K562 (cell line): ENCODE measurements at regions not wholly inside any gene's neighbourhood (a gene's known extent, or its start where the extent isn't known, plus 50 kb on each side); places are given as distances from the start of the nearest gene placed in this dataset.

Source experiments
- ATAC-seq: fragments of 200-7000 bp; cut with Tn5 transposase; 3 replicates; pipeline ENCODE4 v1.9.1; 2020; ENCODE audit warnings: moderate library complexity
- BruUV-seq: library from RNA; stranded (reverse); fragments of 400-500 nt; replicated peaks from 2 replicates; lab custom pipeline; 2021; lab: Mats Ljungman, UMichigan
- CTCF ChIA-PET: fragments of 300-600 bp; formaldehyde crosslinking; extraction: SDS; loops from one replicate; lab custom pipeline; 2021; ENCODE audit warnings: low intra/inter-chr PET ratio; lab: Yijun Ruan, JAX
- POLR2A ChIA-PET: fragments of 300-600, 350-650 bp; sonication (Branson Sonifier 250); formaldehyde crosslinking; extraction: SDS; loops from one replicate; lab custom pipeline; 2021; ENCODE audit warnings: antibody characterized with exemption, inconsistent platforms; lab: Yijun Ruan, JAX
- DNase-seq, 4 experiments: peaks; one replicate each; pipeline versions ENCODE4 v3.0.0 to v3.0.0-alpha.2; 2011 to 2018; ENCODE audit warnings: low spot score in 3 of 4, mixed read lengths in 3 of 4; ENCODE audit errors: extremely low read depth in 1 of 4
- FAIRE-seq: peaks from 2 replicates; lab custom pipeline; 2011; peaks lifted over from hg19 to GRCh38; lab: Jason Lieb, UNC
- H2AFZ ChIP-seq: 2 replicates; pipeline ENCODE4 v1.6.0; 2011; ENCODE audit warnings: low read depth, low read length, control low read depth, inconsistent platforms
- H3K27ac ChIP-seq: fragments of 200-600 bp; 3 replicates; pipeline ENCODE4 v1.8.0; 2011; ENCODE audit warnings: low read depth, mild to moderate bottlenecking, control low read depth, inconsistent platforms, low read length, moderate library complexity, mixed read lengths; ENCODE audit errors: extremely low read depth
- H3K27me3 ChIP-seq, 2 experiments: fragments of 300-600 bp in 1 of 2; 2 replicates in 1 of 2; 3 replicates in 1 of 2; pipeline versions ENCODE4 v1.6.0 to v1.8.0; 2011; ENCODE audit warnings: inconsistent platforms in 2 of 2, low read length in 2 of 2, mild to moderate bottlenecking in 1 of 2, mixed read lengths in 1 of 2, moderate library complexity in 1 of 2; ENCODE audit not compliant: control insufficient read depth in 2 of 2, insufficient read depth in 2 of 2
- H3K36me3 ChIP-seq: fragments of 300-600 bp; 3 replicates; pipeline ENCODE4 v1.8.0; 2011; ENCODE audit warnings: mild to moderate bottlenecking, low read length, inconsistent platforms; ENCODE audit not compliant: control insufficient read depth, insufficient read depth
- H3K4me1 ChIP-seq, 2 experiments: fragments of 200-600 bp in 1 of 2; replicated peaks in 1 of 2; 2 replicates in 1 of 2; 3 replicates in 1 of 2; pipeline versions ENCODE4 v1.5.1 to v1.8.0; 2011; ENCODE audit warnings: inconsistent platforms in 2 of 2, low read length in 2 of 2, mild to moderate bottlenecking in 1 of 2, mixed read lengths in 1 of 2, moderate library complexity in 1 of 2; ENCODE audit not compliant: control insufficient read depth in 2 of 2, insufficient read depth in 2 of 2
- H3K4me2 ChIP-seq: 2 replicates; pipeline ENCODE4 v1.6.1; 2011; ENCODE audit warnings: low read length, control low read depth, inconsistent platforms, mixed read lengths; ENCODE audit not compliant: insufficient read depth
- H3K4me3 ChIP-seq: fragments of 200-600 bp; sonication (generic), shearing (Covaris generic); 2 replicates; pipeline ENCODE4 v1.5.1; 2016; ENCODE audit warnings: control low read depth, inconsistent platforms
- H3K79me2 ChIP-seq: fragments of 200-600 bp; 3 replicates; pipeline ENCODE4 v1.8.0; 2011; ENCODE audit warnings: low read length, inconsistent platforms; ENCODE audit not compliant: control insufficient read depth, insufficient read depth
- H3K9ac ChIP-seq, 2 experiments: 2 replicates each; pipeline versions ENCODE4 v1.6.0 to v1.6.1; 2011; ENCODE audit warnings: low read depth in 2 of 2, low read length in 2 of 2, control low read depth in 1 of 2, inconsistent platforms in 1 of 2, mild to moderate bottlenecking in 1 of 2, mixed read lengths in 1 of 2; ENCODE audit not compliant: insufficient read depth in 1 of 2
- H3K9me1 ChIP-seq: one replicate; pipeline ENCODE4 v1.6.0; 2011; ENCODE audit warnings: inconsistent platforms, mild to moderate bottlenecking, low read length, moderate library complexity; ENCODE audit not compliant: control insufficient read depth, insufficient read depth
- H3K9me3 ChIP-seq: replicated peaks from 2 replicates; pipeline ENCODE4 v1.5.1; 2011; ENCODE audit warnings: low read depth, low read length, inconsistent platforms; ENCODE audit not compliant: control insufficient read depth, insufficient read depth
- H4K20me1 ChIP-seq: replicated peaks from 2 replicates; pipeline ENCODE4 v1.6.1; 2011; ENCODE audit warnings: low read length, inconsistent platforms, mixed read lengths; ENCODE audit not compliant: control insufficient read depth, insufficient read depth
- ARNT ChIP-seq, 2 experiments: fragments of 450-650 bp; IDR thresholded peaks; 2 replicates each; pipeline ENCODE4 v1.6.1; 2016; ENCODE audit warnings: mild to moderate bottlenecking in 1 of 2
- BHLHE40 ChIP-seq: IDR thresholded peaks from 2 replicates; pipeline ENCODE4 v1.6.1; 2011; ENCODE audit warnings: low read length, improper control_type of control experiment
- KAT7 ChIP-seq: sonication (generic); formaldehyde crosslinking; IDR thresholded peaks from 2 replicates; pipeline ENCODE4 v1.8.0; 2022; ENCODE audit warnings: missing genetic modification reagents, mild to moderate bottlenecking, borderline replicate concordance
- L3MBTL2 ChIP-seq: fragments of 450-650 bp; IDR thresholded peaks from 2 replicates; pipeline ENCODE4 v1.6.1; 2016; ENCODE audit warnings: mild to moderate bottlenecking, moderate library complexity
- PYGO2 ChIP-seq: fragments of 450-650 bp; IDR thresholded peaks from 2 replicates; pipeline ENCODE4 v1.6.1; 2016; ENCODE audit warnings: mild to moderate bottlenecking, missing genetic modification characterization, moderate library complexity, missing compliant biosample characterization
- RBM22 ChIP-seq: fragments of 200-400 bp; formaldehyde crosslinking; IDR thresholded peaks from 2 replicates; pipeline ENCODE4 v1.6.1; 2018; ENCODE audit warnings: low read length, low read depth; ENCODE audit not compliant: poor library complexity, severe bottlenecking
- SMARCC2 ChIP-seq: fragments of 450-650 bp; IDR thresholded peaks from 2 replicates; pipeline ENCODE4 v1.6.1; 2017; ENCODE audit warnings: antibody characterized with exemption, moderate library complexity, mild to moderate bottlenecking, low read depth
- SREBF2 ChIP-seq: sonication (generic); formaldehyde crosslinking; IDR thresholded peaks from 2 replicates; pipeline ENCODE4 v1.4.0; 2020; ENCODE audit warnings: mild to moderate bottlenecking, missing genetic modification reagents
- ZNF274 ChIP-seq: IDR thresholded peaks from 2 replicates; pipeline ENCODE4 v1.6.1; 2011; ENCODE audit warnings: low read depth, mild to moderate bottlenecking, low read length, moderate library complexity, borderline replicate concordance
- in situ Hi-C: fragments of 300-500 bp; cut with MboI; formaldehyde crosslinking; loops from 4 replicates; pipeline ENCODE4 v1.15.0; 2018; ENCODE audit warnings: inconsistent platforms, mixed read lengths
- intact Hi-C: fragments of 100-400 bp; cut with micrococcal nuclease; formaldehyde crosslinking; loops from 2 replicates; pipeline ENCODE4 v1.14.2; 2022
- TF ChIP-seq, protein P1 (sequence below): conservative IDR thresholded peaks from 2 replicates; pipeline ENCODE4 v1.6.1; 2011; ENCODE audit warnings: low read depth, mild to moderate bottlenecking, low read length; ENCODE audit not compliant: control insufficient read depth
- TF ChIP-seq, protein P2 (sequence below): fragments of 450-650 bp; formaldehyde crosslinking; IDR thresholded peaks from 2 replicates; pipeline ENCODE4 v1.4.0; 2022; ENCODE audit warnings: missing genetic modification characterization

DNA sequence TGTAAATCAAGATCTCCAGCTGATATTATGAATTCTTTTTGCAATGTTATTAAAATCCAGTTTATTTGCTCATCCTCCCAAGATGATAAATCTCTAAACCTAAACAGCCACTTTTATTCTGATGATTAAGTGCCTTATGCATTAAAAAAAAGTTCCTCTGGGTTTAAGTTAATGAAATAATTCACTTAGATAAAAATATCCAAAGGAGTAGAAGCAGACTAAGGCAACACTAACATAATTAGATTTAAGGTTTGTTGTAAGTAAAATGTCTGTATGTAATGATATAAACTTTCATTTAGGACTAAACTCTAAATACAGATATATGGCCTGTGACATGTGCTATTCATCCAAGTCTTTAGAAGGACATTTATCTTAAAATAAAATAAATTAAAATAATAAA lies 457.2 kb downstream of the TENT5A start:
- Histone ChIP-seq H3K36me3 (no peaks in the 10 kb centered on the region), H3K9me1 (no peaks in the 10 kb centered on the region), H3K9ac (no peak overlapping the region), H2AFZ (no peak overlapping the region), H3K79me2 (no peaks in the 10 kb centered on the region), H3K4me1 (no peaks in the 10 kb centered on the region), H4K20me1 (no peaks in the 10 kb centered on the region), H3K4me3 (no peak overlapping the region), H3K9me3 (0 out of 2 replicates have a peak, but pooled peaks cover 2% of the 10 kb centered on the region), H3K4me2 (no peak overlapping the region), H3K27ac (no peak overlapping the region), H3K27me3 (no peaks in the 10 kb centered on the region)
- FAIRE-seq = no peak
- POLR2A ChIA-PET = no interaction called here
- DNase-seq = no peak
- no TSS peak for BruUV-seq
- TF ChIP-seq L3MBTL2 = no peak
- no peak for TF ChIP-seq KAT7 (CRISPR knock-in tag)
- no peak for TF ChIP-seq SREBF2 (CRISPR knock-in tag)
- TF ChIP-seq, protein P1, sequence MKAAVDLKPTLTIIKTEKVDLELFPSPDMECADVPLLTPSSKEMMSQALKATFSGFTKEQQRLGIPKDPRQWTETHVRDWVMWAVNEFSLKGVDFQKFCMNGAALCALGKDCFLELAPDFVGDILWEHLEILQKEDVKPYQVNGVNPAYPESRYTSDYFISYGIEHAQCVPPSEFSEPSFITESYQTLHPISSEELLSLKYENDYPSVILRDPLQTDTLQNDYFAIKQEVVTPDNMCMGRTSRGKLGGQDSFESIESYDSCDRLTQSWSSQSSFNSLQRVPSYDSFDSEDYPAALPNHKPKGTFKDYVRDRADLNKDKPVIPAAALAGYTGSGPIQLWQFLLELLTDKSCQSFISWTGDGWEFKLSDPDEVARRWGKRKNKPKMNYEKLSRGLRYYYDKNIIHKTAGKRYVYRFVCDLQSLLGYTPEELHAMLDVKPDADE = no peak
- no peak for TF ChIP-seq PYGO2 (tag)
- TF ChIP-seq RBM22 = no peak
- TF ChIP-seq ARNT (IDR thresholded peaks at IDR 0.05) = no peak
- TF ChIP-seq, protein P2, sequence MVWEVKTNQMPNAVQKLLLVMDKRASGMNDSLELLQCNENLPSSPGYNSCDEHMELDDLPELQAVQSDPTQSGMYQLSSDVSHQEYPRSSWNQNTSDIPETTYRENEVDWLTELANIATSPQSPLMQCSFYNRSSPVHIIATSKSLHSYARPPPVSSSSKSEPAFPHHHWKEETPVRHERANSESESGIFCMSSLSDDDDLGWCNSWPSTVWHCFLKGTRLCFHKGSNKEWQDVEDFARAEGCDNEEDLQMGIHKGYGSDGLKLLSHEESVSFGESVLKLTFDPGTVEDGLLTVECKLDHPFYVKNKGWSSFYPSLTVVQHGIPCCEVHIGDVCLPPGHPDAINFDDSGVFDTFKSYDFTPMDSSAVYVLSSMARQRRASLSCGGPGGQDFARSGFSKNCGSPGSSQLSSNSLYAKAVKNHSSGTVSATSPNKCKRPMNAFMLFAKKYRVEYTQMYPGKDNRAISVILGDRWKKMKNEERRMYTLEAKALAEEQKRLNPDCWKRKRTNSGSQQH (CRISPR knock-in tag) = no peak
- TF ChIP-seq ZNF274 = no peak
- no peak for TF ChIP-seq BHLHE40
- no peak for TF ChIP-seq SMARCC2
- in situ Hi-C loops = no loop called here
- ATAC-seq = no peak
- CTCF ChIA-PET = no interaction called here
- intact Hi-C loops = no loop called here
